ENCODE measurements at regions not wholly inside any gene's neighbourhood (a gene's known extent, or its start where the extent isn't known, plus 50 kb on each side); places are given as distances from the start of the nearest gene placed in this dataset.

- TF ChIP-seq CHD7 (IDR thresholded peaks at IDR 0.05; ENCODE audit: insufficient replicate concordance, low read length) (no peak), TCF12 (IDR thresholded peaks at IDR 0.05; ENCODE audit: low read depth, low read length) (no peak), CHD1 (IDR thresholded peaks at IDR 0.05; ENCODE audit: low read depth, low read length) (no peak), CHD2 (IDR thresholded peaks at IDR 0.05; ENCODE audit: low read length) (no peak), TEAD4 (IDR thresholded peaks at IDR 0.05; ENCODE audit: low read depth, low read length) (no peak), SAP30 (IDR thresholded peaks at IDR 0.05; ENCODE audit: insufficient read depth, insufficient replicate concordance, low read length) (no peak), JUND (IDR thresholded peaks at IDR 0.05; ENCODE audit: low read length) (no peak), JUN (IDR thresholded peaks at IDR 0.05; ENCODE audit: low read depth, low read length) (no peak), HDAC2 (IDR thresholded peaks at IDR 0.05; ENCODE audit: borderline replicate concordance in 1 of 2, low read depth in 2 of 2, low read length in 2 of 2) (no peak), SUZ12 (IDR thresholded peaks at IDR 0.05; ENCODE audit: low read length) (no peak)
Observed at GRCh38 chr4:174425669-174426068, 96.6 kb downstream of the HPGD start (continued).
